Ectodermal cell (in vitro differentiated cells): ENCODE measurements at regions not wholly inside any gene's neighbourhood (a gene's known extent, or its start where the extent isn't known, plus 50 kb on each side); places are given as distances from the start of the nearest gene placed in this dataset.

ENCODE experiments used
- H3K27ac ChIP-seq: 2 replicates; pipeline ENCODE4 v1.7.0; 2013; ENCODE audit warnings: mild to moderate bottlenecking, low read depth, low read length; ENCODE audit not compliant: insufficient read depth, poor library complexity, severe bottlenecking
- H3K27me3 ChIP-seq: 2 replicates; pipeline ENCODE4 v1.7.0; 2013; ENCODE audit warnings: mild to moderate bottlenecking, low read length; ENCODE audit not compliant: insufficient read depth, control insufficient read depth, poor library complexity, severe bottlenecking
- H3K36me3 ChIP-seq: one replicate; pipeline ENCODE4 v1.7.0; 2013; ENCODE audit warnings: low read length; ENCODE audit not compliant: control insufficient read depth, insufficient read depth
- H3K4me1 ChIP-seq: one replicate; pipeline ENCODE4 v1.7.0; 2013; ENCODE audit warnings: low read length; ENCODE audit not compliant: control insufficient read depth, insufficient read depth
- H3K4me3 ChIP-seq: 2 replicates; pipeline ENCODE4 v1.7.0; 2013; ENCODE audit warnings: low read depth, low read length, control low read depth; ENCODE audit not compliant: insufficient read depth
- H3K9me3 ChIP-seq: 2 replicates; pipeline ENCODE4 v1.7.0; 2013; ENCODE audit warnings: mild to moderate bottlenecking, low read length, moderate library complexity; ENCODE audit not compliant: control insufficient read depth
- WGBS, 2 experiments: methylation state at CpG; one replicate each; pipeline ENCODE4 v1.1.7; 2013; ENCODE audit warnings: missing lambda C conversion rate in 2 of 2; 5-methylcytosine and 5-hydroxymethylcytosine counted together

- H3K36me3 ChIP-seq, result no peaks in the 10 kb centered on the region
- H3K9me3 ChIP-seq, result no peaks in the 10 kb centered on the region
- 88 to 90% methylated on average over 11 of the region's 11 CpGs for WGBS, 2 experiments
- H3K4me1 ChIP-seq, result no peaks in the 10 kb centered on the region
- H3K27me3 ChIP-seq, result no peaks in the 10 kb centered on the region
- H3K27ac ChIP-seq, result no peak overlapping the region
- no peak overlapping the region for H3K4me3 ChIP-seq
Observed at GRCh38 chr14:104506461-104507253, 72.9 kb upstream of the C14orf180 start.

- 93 to 94% methylated on average over 6 of the region's 6 CpGs for WGBS, 2 experiments
- H3K27ac ChIP-seq, result no peak overlapping the region
- H3K36me3 ChIP-seq, result no peaks in the 10 kb centered on the region
- no peak overlapping the region for H3K4me3 ChIP-seq
- no peaks in the 10 kb centered on the region for H3K27me3 ChIP-seq
- no peaks in the 10 kb centered on the region for H3K4me1 ChIP-seq
- no peaks in the 10 kb centered on the region for H3K9me3 ChIP-seq
Observed at GRCh38 chr14:104507443-104507842, 72.1 kb upstream of the C14orf180 start.

GRCh38 chr14:104509673-104510072 lies 69.9 kb upstream of the C14orf180 start:
- no peaks in the 10 kb centered on the region for H3K4me1 ChIP-seq
- WGBS, 2 experiments, result 89 to 90% methylated on average over 12 of the region's 12 CpGs
- H3K27me3 ChIP-seq, result no peaks in the 10 kb centered on the region
- no peak overlapping the region for H3K27ac ChIP-seq
- no peaks in the 10 kb centered on the region for H3K36me3 ChIP-seq
- no peak overlapping the region for H3K4me3 ChIP-seq
- H3K9me3 ChIP-seq, result no peaks in the 10 kb centered on the region

GRCh38 chr14:104510216-104510615 lies 69.3 kb upstream of the C14orf180 start:
- Histone ChIP-seq H3K4me1 (no peaks in the 10 kb centered on the region), H3K4me3 (no peak overlapping the region), H3K27me3 (no peaks in the 10 kb centered on the region), H3K36me3 (no peaks in the 10 kb centered on the region), H3K9me3 (no peaks in the 10 kb centered on the region), H3K27ac (no peak overlapping the region)
- WGBS, 2 experiments, result 58 to 68% methylated on average over 3 of the region's 3 CpGs

- 91% methylated on average over 32 of the region's 32 CpGs for whole genome bisulfite sequencing, 2 experiments
- Histone ChIP-seq H3K27ac (no peak overlapping the region), H3K9me3 (no peaks in the 10 kb centered on the region), H3K4me3 (no peak overlapping the region), H3K27me3 (no peaks in the 10 kb centered on the region), H3K4me1 (no peaks in the 10 kb centered on the region), H3K36me3 (no peaks in the 10 kb centered on the region)
Observed at GRCh38 chr14:104510794-104511611, 68.6 kb upstream of the C14orf180 start.

GRCh38 chr14:104512061-104512460 lies 67.5 kb upstream of the C14orf180 start:
- Histone ChIP-seq H3K9me3 (no peaks in the 10 kb centered on the region), H3K4me1 (no peaks in the 10 kb centered on the region), H3K27ac (no peak overlapping the region)

GRCh38 chr14:104512771-104513640 lies 66.6 kb upstream of the C14orf180 start:
- Histone ChIP-seq H3K9me3 (no peaks in the 10 kb centered on the region), H3K36me3 (no peaks in the 10 kb centered on the region), H3K4me1 (no peaks in the 10 kb centered on the region), H3K4me3 (no peak overlapping the region), H3K27me3 (no peaks in the 10 kb centered on the region), H3K27ac (no peak overlapping the region)
- WGBS, 2 experiments, result 91% methylated on average over 35 of the region's 35 CpGs

More at GRCh38 chr14:104512061-104512460, 67.5 kb upstream of the C14orf180 start:
- H3K27me3 ChIP-seq, result no peaks in the 10 kb centered on the region
- H3K36me3 ChIP-seq, result no peaks in the 10 kb centered on the region
- no peak overlapping the region for H3K4me3 ChIP-seq
- WGBS, 2 experiments, result 88 to 95% methylated on average over 10 of the region's 10 CpGs

- Histone ChIP-seq H3K4me3 (no peak overlapping the region), H3K4me1 (no peaks in the 10 kb centered on the region), H3K27ac (no peak overlapping the region), H3K9me3 (no peaks in the 10 kb centered on the region), H3K27me3 (no peaks in the 10 kb centered on the region), H3K36me3 (no peaks in the 10 kb centered on the region)
- WGBS, 2 experiments, result 92 to 93% methylated on average over 6 of the region's 6 CpGs
Observed at GRCh38 chr14:104513641-104514046, 65.9 kb upstream of the C14orf180 start.

- Histone ChIP-seq H3K4me3 (no peak overlapping the region), H3K36me3 (no peaks in the 10 kb centered on the region), H3K27me3 (no peaks in the 10 kb centered on the region), H3K27ac (no peak overlapping the region), H3K4me1 (no peaks in the 10 kb centered on the region), H3K9me3 (no peaks in the 10 kb centered on the region)
- 93 to 95% methylated on average over 16 of the region's 16 CpGs for WGBS, 2 experiments
Observed at GRCh38 chr14:104514156-104514848, 65.3 kb upstream of the C14orf180 start.
